Right kidney (tissue), 1 donor: ENCODE measurements at regions not wholly inside any gene's neighbourhood (a gene's known extent, or its start where the extent isn't known, plus 50 kb on each side); places are given as distances from the start of the nearest gene placed in this dataset.

Source experiments
- DNase-seq: peaks from one replicate; pipeline ENCODE4 v3.0.0-alpha.2; 2016

- no peak for DNase-seq
Measured at GRCh38 chr17:73724341-73724740, 80.1 kb upstream of the SDK2 start.

- no peak for DNase-seq
Measured at GRCh38 chr17:73724990-73725389, 80.7 kb upstream of the SDK2 start.

- no peak for DNase-seq
Measured at GRCh38 chr17:73725794-73726515, 81.7 kb upstream of the SDK2 start.

GRCh38 chr17:73727941-73728340 is 83.7 kb upstream of the SDK2 start:
- DNase-seq, result no peak

- DNase-seq, result no peak
Measured at GRCh38 chr17:73729101-73729500, 84.9 kb upstream of the SDK2 start.

- DNase-seq, result no peak
Measured at GRCh38 chr17:73731733-73732132, 87.5 kb upstream of the SDK2 start.

GRCh38 chr17:73733517-73733916 is 89.3 kb upstream of the SDK2 start:
- DNase-seq, result no peak

- no peak for DNase-seq
Measured at GRCh38 chr17:73735245-73735644, 91.0 kb upstream of the SDK2 start.

GRCh38 chr17:73738751-73739575 is 94.7 kb upstream of the SDK2 start:
- DNase-seq, result no peak

- no peak for DNase-seq
Measured at GRCh38 chr17:73740370-73740769, 96.1 kb upstream of the SDK2 start.

GRCh38 chr17:73742948-73743381 is 98.7 kb upstream of the SDK2 start:
- no peak for DNase-seq

GRCh38 chr17:73743518-73744201 is 99.4 kb upstream of the SDK2 start:
- no peak for DNase-seq

GRCh38 chr17:73744411-73744810 is 100.2 kb upstream of the SDK2 start:
- no peak for DNase-seq

- DNase-seq, result no peak
Measured at GRCh38 chr17:73746314-73747073, 102.2 kb upstream of the SDK2 start.

- no peak for DNase-seq
Measured at GRCh38 chr17:73747221-73748002, 103.2 kb upstream of the SDK2 start.

- DNase-seq, result no peak
Measured at GRCh38 chr17:73748508-73748907, 104.3 kb upstream of the SDK2 start.

- no peak for DNase-seq
Measured at GRCh38 chr17:73749337-73749823, 105.1 kb upstream of the SDK2 start.

- DNase-seq, result no peak
Measured at GRCh38 chr17:73749928-73750605, 105.8 kb upstream of the SDK2 start.

- no peak for DNase-seq
Measured at GRCh38 chr17:73750975-73751374, 106.7 kb upstream of the SDK2 start.

GRCh38 chr17:73753751-73754496 is 109.7 kb upstream of the SDK2 start:
- DNase-seq, result no peak
